SH-SY5Y (cell line): ENCODE measurements at regions not wholly inside any gene's neighbourhood (a gene's known extent, or its start where the extent isn't known, plus 50 kb on each side); places are given as distances from the start of the nearest gene placed in this dataset.

Source experiments
- GATA2 ChIP-seq: IDR thresholded peaks from 2 replicates; pipeline ENCODE4 v1.6.1; 2011; ENCODE audit warnings: mild to moderate bottlenecking, low read depth, low read length
- GATA3 ChIP-seq: IDR thresholded peaks from 2 replicates; pipeline ENCODE4 v1.6.1; 2011; ENCODE audit warnings: low read depth, mild to moderate bottlenecking, low read length, moderate library complexity

- no peak for TF ChIP-seq GATA2
- no peak for TF ChIP-seq GATA3
Observed at GRCh38 chr5:145493435-145493834, 341.7 kb downstream of the PRELID2 start.
